ENCODE measurements at regions not wholly inside any gene's neighbourhood (a gene's known extent, or its start where the extent isn't known, plus 50 kb on each side); places are given as distances from the start of the nearest gene placed in this dataset.

- Mint-ChIP-seq H3K4me3 (no peak overlapping the region), H3K9me3 (no peaks in the 10 kb centered on the region), H3K27me3 (no peaks in the 10 kb centered on the region), H3K27ac (no peak overlapping the region), H3K36me3 (ENCODE audit: low read depth) (no peaks in the 10 kb centered on the region), H3K4me1 (ENCODE audit: low read depth) (no peaks in the 10 kb centered on the region)
- POLR2A ChIA-PET: no interaction called here
- CTCF ChIA-PET: interaction anchor here (0.7 to 3.0 kb wide), 19 partner anchors 10 to 288 kb away, joined by 3 to 24 read pairs (median 4); no protein-coding TSS in a partner anchor
- TF ChIP-seq, protein P1, sequence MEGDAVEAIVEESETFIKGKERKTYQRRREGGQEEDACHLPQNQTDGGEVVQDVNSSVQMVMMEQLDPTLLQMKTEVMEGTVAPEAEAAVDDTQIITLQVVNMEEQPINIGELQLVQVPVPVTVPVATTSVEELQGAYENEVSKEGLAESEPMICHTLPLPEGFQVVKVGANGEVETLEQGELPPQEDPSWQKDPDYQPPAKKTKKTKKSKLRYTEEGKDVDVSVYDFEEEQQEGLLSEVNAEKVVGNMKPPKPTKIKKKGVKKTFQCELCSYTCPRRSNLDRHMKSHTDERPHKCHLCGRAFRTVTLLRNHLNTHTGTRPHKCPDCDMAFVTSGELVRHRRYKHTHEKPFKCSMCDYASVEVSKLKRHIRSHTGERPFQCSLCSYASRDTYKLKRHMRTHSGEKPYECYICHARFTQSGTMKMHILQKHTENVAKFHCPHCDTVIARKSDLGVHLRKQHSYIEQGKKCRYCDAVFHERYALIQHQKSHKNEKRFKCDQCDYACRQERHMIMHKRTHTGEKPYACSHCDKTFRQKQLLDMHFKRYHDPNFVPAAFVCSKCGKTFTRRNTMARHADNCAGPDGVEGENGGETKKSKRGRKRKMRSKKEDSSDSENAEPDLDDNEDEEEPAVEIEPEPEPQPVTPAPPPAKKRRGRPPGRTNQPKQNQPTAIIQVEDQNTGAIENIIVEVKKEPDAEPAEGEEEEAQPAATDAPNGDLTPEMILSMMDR (IDR thresholded peaks at IDR 0.05): peak; percentile 77
- intact Hi-C loops (cut with micrococcal nuclease): no loop called here
- DNase-seq (no peak), ATAC-seq (no peak)
Observed at GRCh38 chr5:91641730-91642350, 258.7 kb upstream of the ARRDC3 start.

GRCh38 chr5:91639744-91640143, 256.6 kb upstream of the ARRDC3 start:
- ATAC-seq (no peak), DNase-seq (no peak)
- no peak overlapping the region for H3K4me3 Mint-ChIP-seq
- intact Hi-C loops (cut with micrococcal nuclease): no loop called here
- POLR2A ChIA-PET: no interaction called here
- no peaks in the 10 kb centered on the region for H3K9me3 Mint-ChIP-seq
- no peaks in the 10 kb centered on the region for H3K4me1 Mint-ChIP-seq (ENCODE audit: low read depth)
- TF ChIP-seq, protein P1 (IDR thresholded peaks at IDR 0.05): no peak
- H3K27me3 Mint-ChIP-seq: no peaks in the 10 kb centered on the region
- no peaks in the 10 kb centered on the region for H3K36me3 Mint-ChIP-seq (ENCODE audit: low read depth)
- no peak overlapping the region for H3K27ac Mint-ChIP-seq
- CTCF ChIA-PET: no interaction called here

DNA sequence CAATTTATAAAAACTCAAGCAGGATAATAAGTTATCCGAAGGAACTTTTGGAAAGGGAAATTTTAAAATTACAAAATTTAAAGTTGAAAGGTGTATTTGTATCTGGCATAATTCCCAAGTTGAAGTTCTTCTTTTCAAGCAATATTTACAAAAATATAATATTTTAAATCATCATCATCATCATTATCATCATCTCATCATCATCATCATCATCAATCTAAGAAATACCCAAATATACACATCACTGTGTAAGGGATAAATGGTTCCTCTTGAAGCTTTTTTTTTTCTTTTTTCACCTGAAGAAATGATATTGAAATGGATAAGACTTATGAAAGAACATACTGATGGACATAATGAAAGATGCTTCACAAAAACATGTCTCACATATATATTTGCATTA, 254.9 kb upstream of the ARRDC3 start:
- Mint-ChIP-seq H3K4me3 (no peak overlapping the region), H3K9me3 (no peaks in the 10 kb centered on the region), H3K27ac (no peak overlapping the region), H3K4me1 (ENCODE audit: low read depth) (no peaks in the 10 kb centered on the region), H3K36me3 (ENCODE audit: low read depth) (no peaks in the 10 kb centered on the region), H3K27me3 (no peaks in the 10 kb centered on the region)
- DNase-seq (no peak), ATAC-seq (no peak)
- intact Hi-C loops (cut with micrococcal nuclease): no loop called here
- CTCF ChIA-PET: no interaction called here
- POLR2A ChIA-PET: no interaction called here
- TF ChIP-seq, protein P1 (IDR thresholded peaks at IDR 0.05): no peak

GRCh38 chr5:91635950-91636734, 253.0 kb upstream of the ARRDC3 start:
- Mint-ChIP-seq H3K27me3 (no peaks in the 10 kb centered on the region), H3K27ac (no peak overlapping the region), H3K4me3 (no peak overlapping the region), H3K9me3 (no peaks in the 10 kb centered on the region), H3K4me1 (ENCODE audit: low read depth) (no peaks in the 10 kb centered on the region), H3K36me3 (ENCODE audit: low read depth) (no peaks in the 10 kb centered on the region)
- DNase-seq (no peak), ATAC-seq (no peak)
- TF ChIP-seq, protein P1 (IDR thresholded peaks at IDR 0.05): no peak
- ChIA-PET CTCF (no interaction called here), POLR2A (no interaction called here)
- intact Hi-C loops (cut with micrococcal nuclease): no loop called here

GRCh38 chr5:91632871-91633270, 249.8 kb upstream of the ARRDC3 start:
- no peak overlapping the region for H3K27ac Mint-ChIP-seq
- TF ChIP-seq, protein P1 (IDR thresholded peaks at IDR 0.05): no peak
- intact Hi-C loops (cut with micrococcal nuclease): no loop called here
- H3K36me3 Mint-ChIP-seq (ENCODE audit: low read depth): no peaks in the 10 kb centered on the region
- H3K27me3 Mint-ChIP-seq: no peaks in the 10 kb centered on the region
- CTCF ChIA-PET: no interaction called here
- H3K9me3 Mint-ChIP-seq: no peaks in the 10 kb centered on the region
- POLR2A ChIA-PET: no interaction called here
- no peak for DNase-seq
- no peak for ATAC-seq
- no peaks in the 10 kb centered on the region for H3K4me1 Mint-ChIP-seq (ENCODE audit: low read depth)
- no peak overlapping the region for H3K4me3 Mint-ChIP-seq

All from activated CD8-positive, alpha-beta T cell treated with anti-CD3 and anti-CD28 coated beads for 36 hours (primary cell).